Retinal pigment epithelial cell (primary cell): ENCODE measurements at regions not wholly inside any gene's neighbourhood (a gene's known extent, or its start where the extent isn't known, plus 50 kb on each side); places are given as distances from the start of the nearest gene placed in this dataset.
A peak's percentile ranks its signal among the peaks of the same experiment; 100 is the strongest.

ENCODE experiments used
- DNase-seq: peaks from one replicate; pipeline ENCODE4 v3.0.0-alpha.2; 2010; ENCODE audit warnings: low read depth
- H3K4me3 ChIP-seq: 2 replicates; pipeline ENCODE4 v1.5.1; 2011; ENCODE audit warnings: mild to moderate bottlenecking, low read length, control low read depth, moderate library complexity
- TF ChIP-seq, protein P1 (sequence below): conservative IDR thresholded peaks from 2 replicates; pipeline ENCODE4 v1.5.1; 2011; ENCODE audit warnings: low read depth, low read length, control low read depth, inconsistent platforms

DNA sequence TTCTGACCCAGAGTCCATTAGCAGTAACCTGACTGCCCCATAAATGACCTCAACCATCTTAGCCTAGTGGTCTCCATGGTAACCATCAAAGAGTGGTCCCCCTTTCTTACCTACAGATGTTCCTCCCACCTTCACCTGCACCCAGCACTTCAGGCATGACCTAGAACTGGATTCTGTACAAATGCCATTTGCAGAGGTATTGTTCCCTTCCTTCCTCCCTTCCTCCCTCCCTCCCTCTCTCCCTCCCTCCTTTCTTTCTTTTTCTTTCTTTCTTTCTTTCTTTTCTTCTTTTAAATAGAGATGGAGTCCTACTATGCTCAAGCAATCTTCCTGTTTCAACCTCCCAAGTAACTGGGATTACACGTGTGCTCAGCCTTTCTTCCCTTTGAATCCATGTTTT lies 114.6 kb upstream of the SLC1A4 start:
- DNase-seq: no peak
- TF ChIP-seq, protein P1, sequence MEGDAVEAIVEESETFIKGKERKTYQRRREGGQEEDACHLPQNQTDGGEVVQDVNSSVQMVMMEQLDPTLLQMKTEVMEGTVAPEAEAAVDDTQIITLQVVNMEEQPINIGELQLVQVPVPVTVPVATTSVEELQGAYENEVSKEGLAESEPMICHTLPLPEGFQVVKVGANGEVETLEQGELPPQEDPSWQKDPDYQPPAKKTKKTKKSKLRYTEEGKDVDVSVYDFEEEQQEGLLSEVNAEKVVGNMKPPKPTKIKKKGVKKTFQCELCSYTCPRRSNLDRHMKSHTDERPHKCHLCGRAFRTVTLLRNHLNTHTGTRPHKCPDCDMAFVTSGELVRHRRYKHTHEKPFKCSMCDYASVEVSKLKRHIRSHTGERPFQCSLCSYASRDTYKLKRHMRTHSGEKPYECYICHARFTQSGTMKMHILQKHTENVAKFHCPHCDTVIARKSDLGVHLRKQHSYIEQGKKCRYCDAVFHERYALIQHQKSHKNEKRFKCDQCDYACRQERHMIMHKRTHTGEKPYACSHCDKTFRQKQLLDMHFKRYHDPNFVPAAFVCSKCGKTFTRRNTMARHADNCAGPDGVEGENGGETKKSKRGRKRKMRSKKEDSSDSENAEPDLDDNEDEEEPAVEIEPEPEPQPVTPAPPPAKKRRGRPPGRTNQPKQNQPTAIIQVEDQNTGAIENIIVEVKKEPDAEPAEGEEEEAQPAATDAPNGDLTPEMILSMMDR: no peak
- no peak overlapping the region for H3K4me3 ChIP-seq

DNA sequence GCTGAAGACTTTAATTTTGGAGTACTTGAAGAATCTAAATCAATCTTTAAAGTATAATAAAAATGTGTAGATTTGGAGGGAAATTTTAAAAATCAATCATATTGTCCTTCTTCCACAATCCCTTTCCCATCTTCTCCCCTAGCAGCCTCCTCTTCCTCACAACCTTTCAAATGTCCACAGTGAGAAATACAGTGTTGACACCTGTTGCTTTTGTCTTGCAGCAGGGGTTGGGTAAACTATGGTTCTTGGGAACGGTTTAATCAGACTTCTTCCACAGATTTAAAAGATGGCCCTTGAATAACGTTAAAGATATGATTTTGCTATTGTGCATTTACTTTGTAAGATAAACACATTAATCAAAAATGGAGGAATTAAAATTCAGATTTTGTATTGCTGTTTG lies 113.8 kb upstream of the SLC1A4 start:
- no peak for DNase-seq
- TF ChIP-seq, protein P1: no peak
- H3K4me3 ChIP-seq: no peak overlapping the region

DNA sequence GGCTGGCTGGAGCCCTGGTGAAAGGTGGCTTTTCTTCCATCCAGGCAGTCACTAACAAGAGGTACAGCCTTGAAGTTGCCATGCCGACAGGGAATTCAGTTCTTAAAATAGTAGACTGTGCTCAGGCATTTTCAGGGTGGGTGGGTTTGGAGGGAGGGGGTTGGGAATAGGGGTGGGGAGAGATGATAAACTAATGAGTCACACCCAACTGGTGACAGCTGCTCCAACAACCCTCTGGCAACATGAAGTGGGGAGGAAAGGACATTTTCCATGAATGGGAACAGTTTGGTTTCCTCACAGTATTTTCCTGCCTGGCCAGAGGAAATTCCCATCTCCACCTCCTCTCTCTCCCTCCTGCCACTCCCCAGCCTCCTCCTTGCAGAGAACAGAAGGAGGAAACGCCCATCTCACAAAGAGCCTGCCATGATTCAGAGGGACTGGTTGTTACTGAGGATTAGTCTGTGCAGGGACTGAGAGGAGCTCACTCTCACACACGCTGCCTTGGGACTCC lies 113.0 kb upstream of the SLC1A4 start:
- no peak overlapping the region for H3K4me3 ChIP-seq
- TF ChIP-seq, protein P1: no peak
- peak; percentile 87 for DNase-seq

DNA sequence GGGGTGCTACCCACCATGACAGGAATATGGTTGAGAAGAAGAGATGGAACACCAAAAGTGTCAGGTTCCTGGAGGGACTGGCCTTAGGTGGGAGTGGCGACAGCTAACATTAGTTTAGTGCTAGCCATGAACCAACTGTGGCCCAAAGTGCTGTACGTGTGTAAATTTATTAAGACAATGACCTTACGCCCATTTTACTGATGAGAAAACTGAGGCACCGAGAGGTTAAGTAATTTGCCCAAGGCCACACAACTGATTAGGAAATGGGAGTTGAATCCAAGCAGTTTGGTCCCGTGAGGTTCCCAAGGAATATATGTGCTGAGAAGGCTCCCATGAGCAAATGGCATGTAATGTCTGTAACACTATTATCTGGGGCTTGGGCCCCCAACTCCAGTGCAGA lies 109.5 kb upstream of the SLC1A4 start:
- H3K4me3 ChIP-seq: no peak overlapping the region
- no peak for DNase-seq
- TF ChIP-seq, protein P1: no peak

DNA sequence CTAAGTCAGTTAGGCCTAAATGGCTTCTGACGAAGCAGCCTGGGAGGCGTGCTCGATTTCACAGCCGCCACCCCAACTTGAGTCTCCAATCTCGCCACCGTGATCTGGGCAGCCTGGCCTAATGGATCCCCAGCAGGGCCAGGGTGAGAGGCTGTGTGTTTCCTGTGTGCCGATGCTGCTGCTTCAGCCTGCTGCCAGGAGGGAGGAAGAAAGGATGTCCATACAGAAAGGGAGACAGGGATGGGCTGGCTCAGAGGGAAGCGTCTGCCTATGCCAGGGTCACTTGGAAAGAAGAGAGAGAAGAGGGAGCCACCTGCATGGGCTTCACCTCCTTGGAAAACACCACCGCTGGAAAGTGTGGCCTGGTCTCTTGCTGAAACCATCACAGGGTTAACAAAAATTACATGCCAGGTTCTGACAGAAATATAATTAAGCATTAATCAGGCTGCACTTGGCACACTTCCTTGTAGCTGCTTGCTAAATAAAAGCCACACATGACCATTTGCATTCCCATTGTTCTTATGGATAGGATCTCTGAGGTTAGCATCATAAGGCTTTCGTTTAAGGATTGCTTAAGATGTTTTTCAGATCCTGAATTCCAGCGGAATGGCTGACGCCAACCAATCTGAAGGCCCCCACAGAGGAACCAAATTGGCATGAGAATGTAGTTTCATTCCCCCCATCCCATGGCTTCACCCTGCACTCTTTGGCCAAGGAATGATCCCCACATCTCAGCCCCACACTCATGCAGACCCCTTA lies 108.8 kb upstream of the SLC1A4 start:
- H3K4me3 ChIP-seq: no peak overlapping the region
- TF ChIP-seq, protein P1: no peak
- peak; percentile 47 for DNase-seq

DNA sequence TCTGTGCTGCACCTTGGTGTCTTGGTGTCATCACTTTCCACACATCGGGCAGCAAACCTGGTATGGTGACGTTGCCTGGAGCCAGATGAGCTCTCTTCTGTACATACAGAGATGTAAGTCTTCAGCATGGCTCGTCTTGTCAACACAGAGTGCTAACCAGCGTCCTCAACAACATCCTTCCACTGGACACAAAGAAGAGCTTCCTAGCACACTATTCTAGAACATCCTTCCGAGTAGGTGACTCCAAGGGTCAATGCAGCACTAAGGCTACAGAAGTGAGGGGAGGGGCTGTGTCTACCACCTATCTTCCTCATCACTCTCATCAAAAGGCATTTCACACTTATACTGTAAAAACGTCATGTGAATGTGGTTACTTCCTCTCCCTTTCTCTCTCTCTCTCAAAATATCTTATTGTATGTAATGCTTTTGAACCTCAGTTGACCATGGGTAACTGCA lies 108.1 kb upstream of the SLC1A4 start:
- H3K4me3 ChIP-seq: no peak overlapping the region
- no peak for DNase-seq
- TF ChIP-seq, protein P1: no peak

DNA sequence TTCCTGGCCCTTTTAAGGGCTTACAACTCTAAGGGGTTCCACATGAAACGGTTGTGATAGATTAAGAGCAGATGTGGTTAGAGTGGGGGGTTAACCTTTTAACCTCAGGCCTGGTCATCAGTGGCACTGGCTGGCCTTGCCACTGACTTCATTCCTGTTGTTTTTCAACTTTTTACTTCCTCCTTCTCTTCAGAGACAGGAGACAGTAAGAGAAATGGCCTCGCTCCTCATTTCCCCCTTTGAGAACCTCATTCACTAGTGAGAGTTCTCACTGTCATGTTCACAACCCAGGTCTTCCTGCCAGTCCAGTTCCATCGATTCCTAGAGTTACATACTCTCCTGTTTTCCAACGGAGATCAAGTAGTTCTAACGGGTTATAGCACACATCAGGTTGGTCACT lies 101.6 kb upstream of the SLC1A4 start:
- no peak overlapping the region for H3K4me3 ChIP-seq
- TF ChIP-seq, protein P1: no peak
- no peak for DNase-seq
